GM19035 (cell line): ENCODE measurements at regions not wholly inside any gene's neighbourhood (a gene's known extent, or its start where the extent isn't known, plus 50 kb on each side); places are given as distances from the start of the nearest gene placed in this dataset.

Experiments
- ATAC-seq: cut with Tn5 transposase; IDR thresholded peaks from one replicate; pipeline ENCODE4 v1.9.1; 2021; ENCODE audit not compliant: unreplicated experiment

DNA sequence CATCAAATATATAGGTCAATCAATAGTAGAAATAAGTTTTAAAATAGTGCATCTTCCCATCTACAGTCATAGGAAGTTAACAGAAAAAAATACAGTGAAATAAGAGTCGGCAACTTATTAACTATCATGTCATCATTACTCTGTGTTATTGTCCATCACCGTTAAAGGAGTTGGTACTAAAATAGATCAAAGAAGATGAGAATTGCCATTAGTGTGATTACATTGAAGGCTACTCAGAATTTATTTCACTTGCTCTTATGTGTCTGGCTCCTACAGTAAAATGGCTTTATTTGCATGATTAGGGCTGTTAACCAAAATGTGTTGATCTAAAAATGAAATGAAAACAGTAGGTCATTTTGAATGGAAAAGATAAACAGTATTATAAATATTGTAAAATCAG, 162.5 kb upstream of the SLITRK1 start:
- ATAC-seq, result no peak

DNA sequence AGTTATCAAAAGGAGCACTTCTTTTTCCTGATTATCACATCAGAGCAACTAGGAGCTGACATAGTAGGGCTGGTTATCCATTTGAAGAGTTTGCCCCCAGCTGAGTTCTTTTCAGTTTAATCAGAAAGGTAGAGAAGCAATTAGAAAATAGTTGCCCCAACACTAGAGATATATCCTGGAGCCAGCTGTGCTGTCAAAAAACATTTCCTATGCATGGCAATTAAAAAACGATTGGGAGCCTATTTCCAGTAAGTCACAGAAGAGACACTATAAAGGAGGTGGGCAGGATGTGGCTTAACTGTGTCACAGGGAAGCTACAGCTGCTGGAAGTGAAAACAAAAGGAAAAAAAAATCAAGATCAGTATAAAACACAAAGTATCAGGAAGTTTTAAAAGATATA, 155.7 kb upstream of the SLITRK1 start:
- ATAC-seq, result no peak

DNA sequence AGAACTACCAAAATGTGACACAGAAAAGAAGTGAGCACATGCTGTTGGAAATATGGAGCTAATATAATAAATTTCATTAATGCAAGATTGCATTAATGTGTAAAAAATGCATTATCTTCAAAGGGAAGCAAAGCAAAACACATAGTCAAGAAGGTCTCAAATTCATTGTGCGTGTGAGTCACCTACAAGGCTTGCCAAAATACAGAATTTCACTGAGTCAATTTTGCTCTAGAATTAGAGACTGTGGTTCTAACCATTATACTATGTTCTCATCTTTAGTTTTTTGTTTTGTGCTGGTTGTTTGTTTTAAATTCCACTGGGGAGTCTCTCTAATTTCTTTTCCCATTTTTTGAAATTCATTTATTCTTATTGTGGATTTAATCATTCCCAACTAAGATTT, 149.8 kb upstream of the SLITRK1 start:
- no peak for ATAC-seq

DNA sequence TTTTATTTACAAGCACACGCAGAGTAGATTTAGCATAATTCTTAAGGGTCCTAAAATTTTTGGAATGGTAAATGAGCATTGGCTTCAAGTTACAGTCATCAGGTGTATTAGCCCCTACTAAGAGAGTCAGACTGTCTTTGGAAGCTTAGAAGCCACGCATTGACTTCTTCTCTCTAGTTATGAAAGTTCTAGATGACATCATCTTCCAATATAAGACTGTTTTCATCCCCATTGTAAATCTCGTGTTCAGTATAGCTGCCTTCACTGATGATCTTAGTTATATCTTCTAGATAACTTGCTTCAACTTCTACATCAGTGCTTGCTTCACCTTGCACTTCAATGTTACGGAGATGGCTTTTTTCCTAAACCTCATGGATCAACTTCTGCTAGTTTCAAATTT, 148.8 kb upstream of the SLITRK1 start:
- no peak for ATAC-seq

DNA sequence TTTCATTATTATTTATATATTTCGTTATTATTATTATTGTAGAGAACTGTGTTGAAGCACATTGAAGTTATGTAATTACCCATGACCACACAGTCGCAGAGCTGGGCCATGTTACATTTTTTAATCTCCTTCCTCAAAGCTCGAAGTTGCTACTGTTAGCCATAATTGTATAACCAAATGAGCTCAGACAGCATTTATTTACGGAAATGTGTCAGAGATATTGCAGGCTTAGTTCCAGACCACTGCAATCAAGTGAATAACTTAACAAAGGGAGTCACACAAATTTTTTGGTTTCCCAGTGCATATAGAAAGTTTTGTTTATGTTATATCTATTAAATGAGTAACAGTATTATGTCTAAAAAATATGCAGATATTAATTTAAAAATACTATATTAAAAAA, 147.1 kb upstream of the SLITRK1 start:
- ATAC-seq, result no peak

DNA sequence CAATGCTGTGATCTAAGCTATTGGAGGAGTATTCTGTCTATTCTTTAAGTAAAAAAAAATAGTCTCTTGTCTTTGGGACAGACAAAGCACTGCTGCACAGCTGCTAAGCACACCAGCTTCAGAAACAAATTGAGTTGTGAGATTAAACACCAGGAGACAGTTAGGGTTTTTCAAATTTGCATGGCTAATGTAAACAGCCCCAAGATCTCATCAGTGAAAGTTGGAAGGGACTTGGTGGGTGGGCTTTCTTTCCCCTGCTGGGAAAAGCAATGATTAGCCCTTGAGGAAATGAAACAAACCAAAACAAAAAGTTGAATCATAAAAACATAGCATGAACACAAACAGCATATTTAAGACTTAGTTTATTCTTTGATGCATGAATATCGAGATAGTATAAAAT, 143.6 kb upstream of the SLITRK1 start:
- no peak for ATAC-seq

DNA sequence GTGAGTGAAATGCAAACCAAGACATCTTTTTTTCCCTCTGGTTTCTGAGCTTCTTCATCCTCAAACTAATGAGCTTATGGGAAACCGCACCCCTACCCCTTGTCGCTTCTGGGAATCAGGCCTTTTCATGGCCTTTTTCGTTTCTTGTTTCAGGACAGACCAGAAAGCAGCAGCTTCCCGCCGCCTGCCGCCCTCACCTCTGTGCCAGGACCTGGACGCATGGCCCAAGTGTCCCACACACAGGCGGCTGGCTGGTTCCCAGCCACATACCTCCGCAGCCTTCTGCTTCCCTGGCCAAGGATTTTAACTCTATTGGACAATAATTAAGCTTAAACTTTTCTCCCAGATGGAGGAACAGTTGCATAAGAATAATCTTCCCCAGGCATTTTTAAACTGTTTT, 114.1 kb upstream of the SLITRK1 start:
- no peak for ATAC-seq

DNA sequence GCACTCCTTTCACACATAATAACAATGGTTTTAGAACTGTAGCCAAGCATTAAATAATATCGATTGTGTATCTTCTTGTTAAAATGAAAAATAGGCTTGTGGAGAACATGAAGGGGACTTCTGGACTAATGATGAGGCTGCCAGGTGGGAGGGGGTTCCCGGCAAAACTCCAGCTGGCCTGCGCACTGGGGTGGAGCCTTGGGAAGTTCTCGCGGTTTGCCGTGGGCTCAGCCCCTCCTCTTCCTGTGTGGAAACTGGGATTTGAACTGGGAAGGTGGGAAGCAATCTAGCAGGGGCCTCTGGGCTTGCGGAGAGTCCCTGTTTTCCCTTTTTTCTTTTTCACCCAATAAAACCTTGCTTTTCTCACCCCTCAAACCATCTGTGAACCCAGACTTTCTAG, 113.7 kb upstream of the SLITRK1 start:
- no peak for ATAC-seq

DNA sequence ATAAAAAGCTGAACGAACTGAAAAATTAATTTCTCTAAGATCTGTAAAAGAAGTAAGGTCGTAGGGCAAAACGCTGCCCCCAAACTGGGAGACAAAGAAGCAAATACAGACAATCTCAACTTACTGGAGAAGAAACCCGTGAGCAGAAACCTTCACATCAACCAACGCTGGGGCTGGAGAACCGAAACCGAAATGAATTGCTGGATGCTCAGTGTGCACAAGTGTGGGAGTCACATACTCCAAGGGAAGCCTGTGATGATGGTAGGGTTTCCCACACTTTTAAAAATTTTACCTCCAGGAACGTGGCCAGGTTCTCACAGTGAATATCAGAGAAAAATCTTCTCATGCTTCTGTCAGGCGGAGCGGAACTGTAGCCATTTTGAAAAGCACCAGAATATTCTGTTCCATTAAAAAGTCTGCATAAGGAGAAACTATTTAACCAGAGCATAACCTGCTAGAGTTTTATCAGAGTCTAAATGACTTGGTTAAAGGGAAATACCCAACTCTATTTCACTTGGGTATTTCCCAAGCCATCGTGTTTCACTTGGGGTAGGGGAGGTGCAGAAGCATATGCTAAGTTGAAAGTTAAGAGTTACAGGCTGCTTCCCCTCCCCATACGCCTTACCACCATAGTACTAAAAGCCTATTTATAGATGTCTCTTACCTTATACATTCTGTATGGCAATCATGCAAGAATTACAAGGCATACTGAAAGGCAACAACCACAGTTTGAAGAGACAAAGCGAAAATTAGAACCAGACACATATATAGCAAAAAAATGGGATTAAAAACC, 110.5 kb upstream of the SLITRK1 start:
- ATAC-seq, result no peak

DNA sequence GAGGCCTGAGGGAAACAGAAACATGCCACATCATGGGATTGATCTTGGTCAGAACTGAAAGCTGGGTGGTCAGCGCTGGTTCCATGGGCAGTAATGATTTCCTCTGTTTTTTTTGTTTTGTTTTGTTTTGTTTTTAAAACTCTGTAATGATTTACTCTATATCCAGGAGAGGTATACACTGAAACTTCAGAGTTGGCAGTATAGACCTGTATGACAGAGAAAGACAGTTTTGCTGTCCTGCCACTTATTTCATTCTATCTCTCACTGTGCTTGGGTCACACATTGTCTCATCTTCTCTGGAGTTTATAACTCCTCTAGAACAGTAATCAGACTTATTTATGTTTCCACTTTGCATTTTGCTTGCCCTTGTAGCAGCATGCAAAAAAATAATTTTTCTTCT, 105.1 kb upstream of the SLITRK1 start:
- ATAC-seq, result no peak

DNA sequence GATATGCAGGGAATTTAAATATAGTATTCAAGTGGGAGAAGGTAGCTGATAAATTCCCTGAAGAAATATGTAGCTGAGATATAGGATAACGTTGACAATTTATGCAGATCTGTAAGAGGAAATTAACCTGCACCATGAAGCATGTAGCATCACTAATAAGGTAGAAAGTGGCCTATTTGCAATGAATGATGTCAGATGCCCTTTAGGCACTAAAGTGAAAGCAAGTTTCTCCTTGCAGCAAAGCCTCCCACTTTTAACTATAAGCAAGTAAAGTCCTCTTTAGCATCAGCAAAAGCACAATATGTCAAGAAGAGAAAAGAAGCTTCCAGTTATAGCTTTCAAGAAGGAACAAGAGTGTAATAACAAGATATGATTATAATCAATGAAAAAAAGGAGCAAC, 102.5 kb upstream of the SLITRK1 start:
- no peak for ATAC-seq

DNA sequence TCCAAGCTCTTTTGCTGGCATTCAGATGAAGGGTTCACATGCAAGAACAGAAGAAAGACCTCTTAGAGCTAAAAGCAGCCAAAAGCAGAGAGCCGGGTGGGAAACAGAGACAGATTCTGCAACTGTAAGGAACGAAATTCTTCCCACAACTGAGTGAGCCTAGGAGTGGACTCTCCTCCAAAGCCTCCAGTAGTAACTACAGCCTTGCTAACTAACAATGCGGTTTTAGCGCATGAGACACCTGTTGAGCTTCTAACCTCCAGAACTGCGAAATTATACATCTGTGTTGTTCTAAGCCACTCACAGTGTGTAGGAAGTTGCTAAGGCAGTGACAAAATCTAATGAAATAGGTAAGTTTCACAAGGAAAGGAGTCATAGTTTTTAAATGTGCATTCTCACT, 98.1 kb upstream of the SLITRK1 start:
- no peak for ATAC-seq

DNA sequence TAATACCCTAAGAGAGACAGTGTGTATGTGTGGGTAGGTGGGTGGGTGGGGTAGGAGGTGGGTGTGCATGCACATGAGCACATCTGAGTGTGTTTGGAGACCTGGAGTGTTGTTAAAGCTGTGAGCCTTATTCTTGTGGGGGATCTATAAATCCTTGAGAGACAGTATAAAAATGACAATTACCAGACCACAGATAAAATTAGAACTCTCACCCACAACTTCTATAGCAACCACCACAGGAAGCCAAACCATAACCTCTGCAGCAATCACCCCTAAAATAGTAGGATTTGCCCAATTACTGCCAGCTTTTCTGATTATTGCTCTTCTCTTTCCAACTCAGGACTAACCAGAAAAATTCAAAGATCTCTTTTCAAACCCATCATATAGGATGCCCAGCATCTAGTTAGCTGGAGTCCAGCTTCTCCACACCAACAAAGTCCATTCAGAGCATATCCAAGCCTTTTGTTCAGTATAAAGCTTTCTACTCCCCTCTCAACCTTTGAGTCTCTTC, 93.4 kb upstream of the SLITRK1 start:
- ATAC-seq, result no peak

DNA sequence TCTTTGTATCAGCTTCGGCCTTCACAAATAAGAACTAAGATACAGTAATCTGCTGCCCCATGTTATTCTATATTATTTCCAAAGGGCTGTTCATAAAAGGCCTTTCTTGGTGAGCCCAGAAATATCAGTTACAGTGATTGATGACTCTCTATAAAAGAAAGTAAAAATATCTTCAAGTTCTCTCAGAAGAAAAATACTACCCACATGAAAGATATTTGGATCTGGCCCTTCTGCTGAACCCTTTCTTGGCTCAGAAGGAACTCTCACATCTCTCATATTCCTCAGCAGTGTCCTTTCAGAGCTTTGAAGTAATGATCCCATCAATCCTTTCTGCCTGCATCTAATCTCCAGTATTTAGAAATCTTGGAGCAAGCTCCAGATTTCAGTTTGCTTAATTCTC, 76.3 kb upstream of the SLITRK1 start:
- no peak for ATAC-seq

DNA sequence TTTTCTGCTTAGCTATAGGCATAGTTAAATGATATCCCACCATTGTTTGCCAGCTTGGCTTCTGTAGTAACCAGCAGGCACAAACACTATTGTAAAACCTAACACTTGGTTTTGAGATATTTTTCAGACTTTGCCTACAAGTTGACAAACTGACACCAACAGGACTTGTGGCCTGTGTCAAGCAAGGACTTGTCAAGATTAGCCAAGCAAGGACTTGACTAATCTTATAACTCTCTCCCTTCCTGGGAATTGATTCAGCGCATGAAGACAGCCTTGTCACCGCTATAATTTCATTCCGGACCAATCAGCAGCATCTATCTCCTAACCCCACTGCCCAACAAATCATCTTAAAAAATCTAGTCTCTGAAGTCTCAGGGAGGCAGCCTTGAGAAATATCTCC, 72.7 kb upstream of the SLITRK1 start:
- no peak for ATAC-seq

DNA sequence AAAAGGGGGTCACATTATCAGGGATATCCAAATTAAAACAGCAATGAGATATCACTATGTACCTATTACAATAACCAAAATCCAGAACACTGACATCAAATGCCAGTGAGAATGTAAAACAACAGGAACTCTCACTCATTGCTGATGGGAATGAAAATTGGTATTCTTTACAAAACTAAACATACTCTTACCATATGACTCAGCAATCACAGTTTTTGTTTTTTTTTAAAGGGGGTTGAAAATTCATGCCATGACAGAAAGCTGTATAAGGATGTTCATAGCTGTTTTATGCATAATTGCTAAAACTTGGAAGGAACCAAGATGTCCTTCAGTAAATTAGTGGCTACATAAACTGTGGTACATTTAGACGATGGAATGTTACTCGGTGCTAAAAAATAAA, 71.6 kb upstream of the SLITRK1 start:
- ATAC-seq, result no peak

DNA sequence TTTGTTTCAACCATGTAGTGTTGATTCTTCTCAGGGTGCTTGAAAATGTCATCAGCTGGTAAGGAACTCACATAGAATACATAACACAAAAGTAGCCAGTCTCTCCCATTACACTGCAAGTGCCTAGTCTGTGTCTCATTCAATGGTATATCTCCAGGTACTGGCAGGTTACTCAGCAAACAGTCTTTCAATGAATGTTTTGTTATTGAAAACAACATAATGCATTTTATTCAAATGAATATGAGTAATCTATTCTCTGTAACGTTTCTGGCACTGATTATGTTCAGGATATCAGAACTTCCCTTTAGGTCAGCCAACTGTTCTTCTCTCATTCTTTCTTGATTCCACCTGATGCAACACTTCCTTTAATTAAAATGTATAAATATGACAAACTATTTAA, 68.0 kb upstream of the SLITRK1 start:
- no peak for ATAC-seq

DNA sequence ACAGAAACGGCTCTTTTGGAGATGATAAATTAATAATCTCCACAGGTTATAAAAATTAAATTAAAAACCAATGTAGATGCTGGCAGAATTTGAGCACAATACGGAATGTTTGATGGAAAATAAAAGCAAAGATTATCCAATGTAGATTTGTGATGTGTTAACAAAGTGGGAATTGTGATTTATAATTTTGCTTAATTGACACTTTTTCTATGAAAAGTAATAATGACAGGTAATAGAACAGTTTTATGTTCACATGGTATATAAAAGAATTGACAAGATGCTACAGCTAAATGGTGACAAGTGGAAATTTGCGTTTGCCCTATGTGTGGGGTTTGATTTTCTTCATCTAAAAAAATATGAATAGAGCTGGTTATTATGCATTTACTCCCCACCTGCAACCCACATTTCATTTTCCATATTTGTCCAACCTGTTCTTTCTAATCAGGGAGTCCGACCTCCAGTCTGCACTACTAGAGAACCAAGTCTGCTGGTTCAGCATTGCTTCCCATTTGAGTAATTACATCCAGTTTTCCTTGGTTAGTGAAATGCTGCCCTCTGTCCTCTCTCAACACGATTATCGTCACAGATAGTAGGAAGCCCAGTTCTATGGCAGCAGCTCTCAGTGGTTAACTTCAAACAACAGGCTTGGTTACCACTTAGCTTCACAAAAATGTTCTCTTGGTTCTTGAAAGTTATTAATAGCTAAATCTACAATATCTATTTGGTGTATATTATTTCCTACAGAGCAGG, 61.4 kb upstream of the SLITRK1 start:
- no peak for ATAC-seq

DNA sequence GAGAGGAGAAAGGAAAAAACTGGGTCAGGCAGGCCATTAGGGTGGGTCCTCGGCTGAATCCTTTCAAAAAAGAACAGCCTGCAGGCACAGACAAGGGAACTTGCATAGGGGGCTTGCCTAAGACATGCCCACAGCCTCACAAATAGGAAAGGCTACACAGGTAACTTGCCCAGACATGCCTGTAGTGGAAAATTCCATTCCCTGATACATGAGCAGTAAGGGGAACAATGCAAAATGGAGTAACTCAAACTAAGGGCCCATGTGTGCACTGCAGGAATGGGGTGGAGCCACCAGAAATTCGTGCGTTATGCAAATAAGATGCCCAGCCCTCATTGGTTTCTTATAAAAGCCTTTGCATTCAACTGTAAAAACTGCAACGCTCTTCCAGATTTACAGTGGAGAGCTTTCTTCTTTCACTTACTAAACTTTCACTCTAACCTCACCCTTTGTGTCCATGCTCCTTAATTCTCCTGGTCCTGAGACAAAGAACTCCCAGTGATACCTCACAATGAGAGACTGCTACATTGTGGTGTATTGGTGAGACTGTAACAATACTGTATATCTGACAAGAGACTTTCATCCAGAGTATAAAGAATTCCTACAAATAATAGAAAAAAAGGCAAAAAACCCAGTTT, 59.5 kb upstream of the SLITRK1 start:
- ATAC-seq, result no peak

DNA sequence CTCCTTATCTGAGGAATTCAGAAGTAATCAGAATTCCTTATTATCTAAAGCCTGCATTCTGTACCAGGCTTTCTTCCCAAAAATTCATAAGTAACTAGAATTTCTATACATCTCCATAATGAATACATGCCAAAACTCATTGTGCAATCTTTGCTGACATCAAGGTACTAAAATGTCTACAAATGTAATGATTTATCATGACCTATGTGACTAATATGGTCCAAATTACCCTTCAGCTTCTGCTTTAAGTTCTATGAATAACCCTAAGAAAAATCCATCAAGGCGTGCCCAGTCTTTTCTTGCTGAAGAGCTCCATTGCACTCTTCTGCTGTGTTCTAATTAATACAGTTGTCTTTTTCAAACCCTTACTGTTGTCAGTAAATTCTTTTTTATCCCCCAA, 58.5 kb upstream of the SLITRK1 start:
- ATAC-seq, result no peak

DNA sequence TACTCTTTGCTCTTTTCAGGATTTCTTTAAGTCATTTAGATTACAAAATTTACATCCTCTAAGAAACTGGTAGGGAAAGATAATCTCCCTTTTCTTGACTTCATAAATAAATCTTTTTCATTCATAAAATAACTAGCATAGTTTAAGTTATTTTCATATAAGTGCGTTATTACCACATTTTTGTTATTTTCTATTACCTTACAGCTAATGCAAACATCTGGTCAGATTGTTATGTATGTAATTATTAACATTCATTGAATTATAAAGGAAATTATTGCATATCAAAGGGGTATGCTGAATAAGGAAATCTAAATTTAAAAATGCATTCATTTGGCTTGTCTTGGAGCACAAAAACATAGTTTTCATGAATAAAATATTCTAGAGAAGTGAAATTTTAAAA, 55.3 kb upstream of the SLITRK1 start:
- ATAC-seq, result no peak

DNA sequence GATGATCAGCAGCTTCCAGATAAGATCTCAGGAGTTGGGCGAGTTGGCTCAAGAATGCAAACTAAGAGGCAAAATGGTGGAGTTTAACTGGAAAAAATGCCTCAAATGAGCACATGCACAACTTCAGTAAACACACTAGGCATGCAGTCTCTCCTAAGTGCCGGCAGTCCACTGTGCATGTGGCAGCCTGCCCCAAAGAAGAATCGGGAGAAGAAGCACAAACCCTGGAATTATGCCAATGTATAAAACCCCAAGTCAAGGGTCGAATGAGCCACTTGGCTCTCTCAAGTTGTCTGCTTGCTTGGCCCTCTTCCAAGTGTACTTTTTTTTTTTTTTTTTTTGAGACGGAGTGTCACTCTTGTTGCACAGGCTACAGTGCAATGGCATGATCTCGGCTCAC, 53.3 kb upstream of the SLITRK1 start:
- ATAC-seq, result no peak
